Right renal cortex interstitium (tissue), 3 donors: ENCODE measurements at regions not wholly inside any gene's neighbourhood (a gene's known extent, or its start where the extent isn't known, plus 50 kb on each side); places are given as distances from the start of the nearest gene placed in this dataset.
A peak's percentile ranks its signal among the peaks of the same experiment; 100 is the strongest.

Experiments used
- DNase-seq, 3 donors: peaks; one replicate each; pipeline ENCODE4 v3.0.0-alpha.2; 2013; ENCODE audit warnings: low read depth in 3 of 3, low spot score in 2 of 3

GRCh38 chr9:78848061-78848460 is 551.1 kb downstream of the PSAT1 start:
- DNase-seq, result no peak

GRCh38 chr9:78856144-78856543 is 559.2 kb downstream of the PSAT1 start:
- no peak for DNase-seq

DNA sequence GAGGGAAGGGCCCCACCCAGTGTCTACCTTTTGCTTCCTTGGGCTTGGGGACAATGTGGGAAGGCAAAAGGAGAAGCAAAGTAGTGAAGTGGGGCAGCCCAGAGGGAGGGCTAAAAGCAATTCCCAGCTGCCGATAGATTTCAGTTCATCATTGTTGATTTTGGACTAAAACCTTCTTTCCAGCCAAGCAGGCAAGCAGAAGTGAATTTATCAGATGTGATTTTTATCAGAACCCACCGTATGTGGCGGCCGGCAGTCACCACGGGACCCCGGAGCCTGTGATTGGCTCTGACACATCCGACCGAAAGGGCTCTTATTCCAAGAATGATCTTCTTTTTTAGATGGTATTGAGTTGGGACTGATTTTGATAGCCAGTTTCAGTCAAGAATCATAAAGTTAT is 559.9 kb downstream of the PSAT1 start:
- DNase-seq, result no peak

DNA sequence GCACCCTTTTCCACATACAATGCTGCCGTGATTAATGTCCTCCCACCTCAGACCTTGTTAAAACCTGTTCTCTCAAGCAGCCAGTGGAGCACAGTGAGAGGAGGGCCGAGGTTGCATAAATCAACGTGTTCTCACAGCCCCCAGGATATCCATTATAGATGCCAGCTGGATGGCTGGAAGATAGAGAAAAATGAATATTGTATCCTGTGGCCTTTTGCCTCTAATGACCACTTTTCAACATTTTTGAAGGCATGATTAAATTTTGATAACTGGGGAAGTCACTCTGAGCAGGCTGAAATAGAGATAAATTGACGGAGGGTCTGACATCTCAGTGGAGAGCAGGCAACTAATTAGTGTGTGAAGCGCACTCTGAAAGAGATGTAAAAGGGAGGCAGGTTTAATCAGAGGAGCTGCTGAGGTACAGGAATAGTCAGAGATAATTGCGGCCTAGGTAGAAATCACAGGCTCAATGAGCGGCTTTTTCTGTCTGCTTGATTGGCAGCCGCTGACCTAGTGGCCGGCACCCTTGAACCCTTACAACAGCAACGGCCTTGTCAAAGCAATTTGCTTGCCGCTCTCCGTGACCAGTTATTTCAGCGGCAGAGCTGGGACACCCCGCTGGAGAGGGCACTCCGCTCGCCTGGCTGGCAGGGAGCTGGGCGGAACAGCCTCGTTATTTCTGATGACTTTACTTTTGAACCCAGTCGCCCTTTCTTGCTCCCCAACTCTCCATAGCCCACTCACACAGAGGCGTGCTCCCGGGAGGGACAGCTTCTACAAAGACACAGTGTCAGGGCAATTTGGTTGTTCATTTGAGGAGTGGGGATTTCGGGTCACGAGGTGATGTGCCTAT is 560.7 kb downstream of the PSAT1 start:
- peak in 2 of 3 donors; percentile 18 to 29 for DNase-seq

GRCh38 chr9:78858266-78858665 is 561.3 kb downstream of the PSAT1 start:
- DNase-seq, result no peak

- no peak for DNase-seq
These were observed 564.0 kb downstream of the PSAT1 start for GRCh38 chr9:78860801-78861475.

GRCh38 chr9:78863531-78863930 is 566.6 kb downstream of the PSAT1 start:
- no peak for DNase-seq

GRCh38 chr9:78865737-78866136 is 568.8 kb downstream of the PSAT1 start:
- DNase-seq, result no peak

DNA sequence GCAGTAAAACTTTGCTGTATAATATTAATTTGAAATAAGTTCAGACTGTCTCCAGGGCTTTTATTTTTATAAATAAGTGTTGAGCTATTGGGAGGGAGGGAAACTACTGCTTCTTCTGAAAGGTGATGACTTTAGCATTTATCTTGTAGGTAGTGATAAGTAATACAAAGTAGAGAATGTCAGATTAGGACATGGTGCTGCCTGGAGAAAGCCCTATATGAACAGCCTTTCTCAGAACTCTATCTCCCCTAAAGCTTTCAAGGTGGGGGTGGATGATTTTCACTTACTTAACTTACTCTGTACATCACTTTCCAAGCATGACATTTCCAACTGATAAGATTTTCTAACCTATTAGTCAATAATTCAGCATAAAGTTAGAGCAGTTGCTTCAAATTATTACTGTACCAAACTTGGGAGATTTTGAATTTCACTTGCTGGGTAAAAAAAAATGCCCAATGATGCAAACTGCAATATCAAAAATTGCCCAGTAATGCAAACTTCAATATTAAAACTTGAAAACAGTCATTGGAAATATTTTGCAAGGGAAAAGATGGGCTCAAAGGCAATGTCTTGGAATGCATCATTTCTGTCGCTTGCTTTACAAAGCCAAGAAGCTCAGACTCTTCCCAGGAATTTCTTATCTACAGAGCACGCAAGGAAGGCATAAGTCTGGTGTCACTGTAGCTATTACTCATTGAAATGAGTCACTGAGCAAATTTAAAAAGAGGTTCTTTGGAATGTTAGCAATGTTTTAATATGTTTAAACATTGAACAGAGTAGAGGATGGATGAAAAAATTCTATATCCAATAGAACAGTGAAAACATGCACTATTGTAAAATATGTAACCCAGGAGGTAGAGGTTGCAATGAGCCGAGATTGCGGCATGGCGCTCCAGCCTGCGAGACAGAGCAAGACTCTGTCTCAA is 569.5 kb downstream of the PSAT1 start:
- no peak for DNase-seq

- no peak for DNase-seq
These were observed 574.1 kb downstream of the PSAT1 start for GRCh38 chr9:78871086-78871451.

- no peak for DNase-seq
These were observed 574.8 kb downstream of the PSAT1 start for GRCh38 chr9:78871452-78872331.

DNA sequence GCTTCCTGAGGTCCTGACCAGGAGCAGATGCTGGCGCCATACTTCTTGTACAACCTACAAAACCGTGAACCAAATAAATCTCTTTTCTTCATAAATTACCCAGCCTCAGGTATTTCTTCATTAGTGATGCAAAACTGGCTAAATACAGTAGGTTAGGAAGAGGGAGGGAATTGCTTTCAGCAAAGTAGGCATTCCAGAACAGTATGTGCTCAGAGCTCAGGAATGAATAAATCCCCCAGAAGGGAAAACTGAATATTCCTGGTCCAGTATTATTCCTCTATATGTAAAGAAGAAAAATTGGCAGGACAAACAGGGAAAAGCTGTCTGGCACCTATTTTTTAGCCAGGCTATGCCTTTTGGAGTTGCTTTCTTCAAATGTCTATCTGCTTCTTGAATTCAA is 577.1 kb downstream of the PSAT1 start:
- DNase-seq, result no peak

DNA sequence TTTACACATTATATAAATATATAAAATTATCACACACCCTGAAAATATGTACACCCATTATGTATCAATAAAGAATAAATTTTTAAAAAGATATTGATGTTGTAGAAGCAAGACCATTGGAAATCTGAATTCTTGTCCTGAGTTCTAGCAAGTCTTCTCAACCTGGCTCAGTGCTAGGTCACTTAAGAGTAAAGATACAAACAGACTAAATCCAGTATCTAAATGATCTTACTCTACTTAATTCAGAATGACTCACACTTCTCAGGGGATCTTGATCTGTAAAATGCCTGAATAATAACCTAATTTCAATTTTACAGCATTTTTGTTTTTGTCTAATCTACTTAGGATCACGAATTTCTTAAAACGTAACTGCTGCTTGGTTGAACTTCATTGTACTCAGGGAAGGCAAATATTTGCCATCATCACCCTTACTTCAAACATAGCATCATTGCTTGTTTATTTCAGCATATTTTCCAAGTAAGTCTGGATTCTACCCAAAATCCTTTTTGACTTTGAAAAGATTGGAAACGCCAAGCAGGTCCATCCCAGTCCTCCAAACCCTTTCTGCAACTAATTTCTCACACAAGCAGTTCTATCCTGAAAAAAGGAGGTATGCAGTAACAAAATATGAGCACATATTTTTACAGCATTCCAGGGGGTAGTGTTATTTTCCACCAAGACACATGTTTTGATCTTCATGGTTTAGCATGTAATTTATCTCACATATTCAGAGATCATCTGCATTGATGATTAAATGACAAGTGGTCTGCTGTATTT is 582.6 kb downstream of the PSAT1 start:
- DNase-seq, result no peak

DNA sequence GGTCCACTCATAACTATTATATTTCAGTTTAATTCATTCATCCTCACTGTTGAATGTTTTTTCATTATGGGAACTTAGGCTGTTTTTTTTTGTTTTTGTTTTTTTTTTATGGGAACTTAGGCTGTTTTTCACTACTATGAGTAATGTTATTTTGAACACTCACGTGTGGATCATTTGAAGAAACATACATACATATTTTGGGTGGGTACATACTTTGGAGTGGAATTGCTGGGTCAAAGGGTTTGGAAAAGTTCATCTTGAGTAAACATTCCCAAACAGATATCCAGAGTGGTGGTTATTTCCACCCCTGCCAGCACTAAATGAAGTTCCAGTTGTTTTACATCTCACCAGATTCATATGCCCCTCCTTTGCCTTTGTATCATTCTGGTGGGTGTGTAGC is 584.4 kb downstream of the PSAT1 start:
- no peak for DNase-seq

GRCh38 chr9:78882481-78882880 is 585.6 kb downstream of the PSAT1 start:
- DNase-seq, result no peak

DNA sequence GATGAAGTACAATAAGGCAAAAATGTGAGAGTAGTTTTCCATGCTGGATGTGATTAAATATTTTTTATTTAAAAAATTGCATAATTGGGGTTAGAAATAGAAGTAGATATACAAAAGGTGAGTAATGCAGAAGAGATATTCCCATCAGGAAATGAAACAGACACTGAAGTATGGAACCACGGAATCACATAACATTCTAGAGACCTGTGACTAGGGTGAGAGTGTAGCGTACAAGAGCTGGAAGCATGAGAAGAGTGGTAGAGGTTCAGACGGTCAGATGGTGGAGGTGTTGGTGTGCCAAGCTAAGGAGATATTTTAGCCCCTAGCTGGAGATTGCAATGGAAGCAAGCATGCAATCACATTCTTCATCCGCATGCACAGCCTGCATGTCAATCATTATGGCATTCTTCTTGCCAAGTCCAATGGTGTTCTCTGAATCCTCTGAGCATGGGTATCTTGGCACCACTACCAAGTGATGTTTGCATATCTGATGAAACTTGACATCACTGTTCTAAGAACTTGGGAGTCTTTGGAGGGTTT is 587.8 kb downstream of the PSAT1 start:
- DNase-seq, result no peak

DNA sequence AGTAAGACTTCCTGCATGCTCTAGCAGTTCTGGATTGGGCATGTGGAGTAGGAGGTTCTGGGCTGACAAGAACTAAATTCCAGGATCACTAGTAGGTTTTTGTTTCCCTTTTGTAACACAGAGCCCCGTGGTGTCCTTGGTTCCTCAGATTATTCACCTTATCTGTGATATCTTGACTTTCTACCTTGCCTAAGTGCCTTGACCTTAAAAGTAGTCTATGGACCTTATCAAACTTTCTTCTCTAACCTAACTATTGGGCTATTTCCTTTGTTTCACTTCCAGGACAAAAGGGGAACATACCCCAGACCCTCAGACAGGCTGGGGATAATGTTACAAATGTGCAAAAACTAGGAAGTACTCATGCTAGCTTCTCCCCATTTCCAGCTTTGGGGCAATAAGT is 595.3 kb downstream of the PSAT1 start:
- DNase-seq, result no peak

DNA sequence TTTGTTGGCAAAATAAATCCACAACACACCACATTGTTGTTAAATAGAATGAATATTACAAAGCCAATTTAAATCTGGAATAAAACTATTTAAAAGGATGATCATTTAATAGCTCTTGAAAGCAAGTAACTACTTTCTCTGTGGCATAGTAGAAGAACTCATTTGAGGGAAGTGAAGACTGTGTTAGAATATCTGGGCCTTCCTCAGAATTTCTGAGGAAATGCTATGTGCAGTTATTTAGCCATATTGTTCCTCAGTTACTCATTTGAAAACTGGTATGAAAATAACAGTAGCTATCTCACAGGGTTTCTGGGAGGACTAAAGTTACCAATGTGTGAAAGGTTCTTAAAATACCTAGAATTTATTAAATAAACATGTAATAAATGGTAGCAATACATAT is 595.8 kb downstream of the PSAT1 start:
- DNase-seq, result no peak

GRCh38 chr9:78893774-78894401 is 597.0 kb downstream of the PSAT1 start:
- no peak for DNase-seq
